ENCODE measurements at regions not wholly inside any gene's neighbourhood (a gene's known extent, or its start where the extent isn't known, plus 50 kb on each side); places are given as distances from the start of the nearest gene placed in this dataset.

DNA sequence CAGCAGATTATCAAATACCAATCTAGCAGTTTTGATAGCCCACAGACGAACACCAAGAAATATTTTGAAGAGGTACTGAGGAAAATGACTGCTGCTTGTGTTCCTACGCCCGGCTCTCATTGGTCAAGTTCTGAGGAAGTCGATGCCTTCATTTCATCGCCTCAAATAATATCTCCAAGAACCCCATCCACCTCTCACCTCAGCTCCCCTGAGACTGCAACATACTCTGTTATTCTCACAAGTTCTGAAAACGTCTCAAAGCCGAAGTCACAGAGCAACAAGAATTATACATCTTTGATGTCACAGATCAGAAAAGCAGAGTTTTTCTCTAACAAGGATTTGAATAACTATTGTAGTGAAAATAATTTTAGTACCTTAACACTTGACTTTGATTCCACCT, 55.5 kb upstream of the BCAT1 start:
- TF ChIP-seq, protein P1, sequence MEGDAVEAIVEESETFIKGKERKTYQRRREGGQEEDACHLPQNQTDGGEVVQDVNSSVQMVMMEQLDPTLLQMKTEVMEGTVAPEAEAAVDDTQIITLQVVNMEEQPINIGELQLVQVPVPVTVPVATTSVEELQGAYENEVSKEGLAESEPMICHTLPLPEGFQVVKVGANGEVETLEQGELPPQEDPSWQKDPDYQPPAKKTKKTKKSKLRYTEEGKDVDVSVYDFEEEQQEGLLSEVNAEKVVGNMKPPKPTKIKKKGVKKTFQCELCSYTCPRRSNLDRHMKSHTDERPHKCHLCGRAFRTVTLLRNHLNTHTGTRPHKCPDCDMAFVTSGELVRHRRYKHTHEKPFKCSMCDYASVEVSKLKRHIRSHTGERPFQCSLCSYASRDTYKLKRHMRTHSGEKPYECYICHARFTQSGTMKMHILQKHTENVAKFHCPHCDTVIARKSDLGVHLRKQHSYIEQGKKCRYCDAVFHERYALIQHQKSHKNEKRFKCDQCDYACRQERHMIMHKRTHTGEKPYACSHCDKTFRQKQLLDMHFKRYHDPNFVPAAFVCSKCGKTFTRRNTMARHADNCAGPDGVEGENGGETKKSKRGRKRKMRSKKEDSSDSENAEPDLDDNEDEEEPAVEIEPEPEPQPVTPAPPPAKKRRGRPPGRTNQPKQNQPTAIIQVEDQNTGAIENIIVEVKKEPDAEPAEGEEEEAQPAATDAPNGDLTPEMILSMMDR (IDR thresholded peaks at IDR 0.05), result no peak
- TF ChIP-seq POLR2A (IDR thresholded peaks at IDR 0.05), result no peak

All from heart left ventricle (tissue), 13 donors.